Cardiac fibroblast (primary cell): ENCODE measurements at regions not wholly inside any gene's neighbourhood (a gene's known extent, or its start where the extent isn't known, plus 50 kb on each side); places are given as distances from the start of the nearest gene placed in this dataset.
"Not testable (repeated sequence)": the region's sequence is repeated elsewhere in the genome, so short reads cannot be mapped to it uniquely, and the experiment has no call there.

Experiments used
- DNase-seq, 2 donors: peaks; one replicate each; pipeline versions ENCODE4 v3.0.0 to v3.0.0-alpha.2; 2010; ENCODE audit warnings: low read depth in 2 of 2
- H3K4me3 ChIP-seq, 2 donors: replicated peaks in 1 of 2; 1 replicate in 1 of 2; 2 replicates in 1 of 2; pipeline ENCODE4 v1.5.1; 2011; ENCODE audit warnings: low read depth in 2 of 2, low read length in 2 of 2, mild to moderate bottlenecking in 2 of 2, moderate library complexity in 1 of 2
- TF ChIP-seq, protein P1 (sequence below): IDR thresholded peaks from one replicate; pipeline ENCODE4 v1.5.1; 2011; ENCODE audit warnings: low read depth, mild to moderate bottlenecking, low read length, inconsistent platforms

DNA sequence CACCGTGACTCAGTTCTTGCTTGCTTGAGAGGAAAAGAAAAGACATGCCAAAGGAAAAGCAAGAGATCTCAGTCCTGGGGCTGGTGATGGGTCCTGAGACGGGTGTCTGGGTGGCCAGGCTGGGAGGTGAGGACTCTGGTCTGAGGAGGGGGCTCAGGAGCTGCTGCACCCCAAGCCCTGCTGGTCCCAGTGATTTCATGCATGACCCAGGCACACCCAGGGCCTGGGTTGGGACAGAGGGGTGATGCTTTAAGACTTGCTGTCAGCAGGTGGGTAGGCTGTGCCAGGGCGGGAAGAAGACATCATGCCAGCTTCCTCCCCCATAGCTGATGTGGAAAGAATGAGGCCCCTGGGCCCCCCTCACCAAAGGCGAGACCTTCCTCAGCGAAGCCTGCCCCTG, 65.1 kb upstream of the PMEPA1 start:
- H3K4me3 ChIP-seq: no peak overlapping the region
- DNase-seq: no peak
- TF ChIP-seq, protein P1, sequence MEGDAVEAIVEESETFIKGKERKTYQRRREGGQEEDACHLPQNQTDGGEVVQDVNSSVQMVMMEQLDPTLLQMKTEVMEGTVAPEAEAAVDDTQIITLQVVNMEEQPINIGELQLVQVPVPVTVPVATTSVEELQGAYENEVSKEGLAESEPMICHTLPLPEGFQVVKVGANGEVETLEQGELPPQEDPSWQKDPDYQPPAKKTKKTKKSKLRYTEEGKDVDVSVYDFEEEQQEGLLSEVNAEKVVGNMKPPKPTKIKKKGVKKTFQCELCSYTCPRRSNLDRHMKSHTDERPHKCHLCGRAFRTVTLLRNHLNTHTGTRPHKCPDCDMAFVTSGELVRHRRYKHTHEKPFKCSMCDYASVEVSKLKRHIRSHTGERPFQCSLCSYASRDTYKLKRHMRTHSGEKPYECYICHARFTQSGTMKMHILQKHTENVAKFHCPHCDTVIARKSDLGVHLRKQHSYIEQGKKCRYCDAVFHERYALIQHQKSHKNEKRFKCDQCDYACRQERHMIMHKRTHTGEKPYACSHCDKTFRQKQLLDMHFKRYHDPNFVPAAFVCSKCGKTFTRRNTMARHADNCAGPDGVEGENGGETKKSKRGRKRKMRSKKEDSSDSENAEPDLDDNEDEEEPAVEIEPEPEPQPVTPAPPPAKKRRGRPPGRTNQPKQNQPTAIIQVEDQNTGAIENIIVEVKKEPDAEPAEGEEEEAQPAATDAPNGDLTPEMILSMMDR: no peak

DNA sequence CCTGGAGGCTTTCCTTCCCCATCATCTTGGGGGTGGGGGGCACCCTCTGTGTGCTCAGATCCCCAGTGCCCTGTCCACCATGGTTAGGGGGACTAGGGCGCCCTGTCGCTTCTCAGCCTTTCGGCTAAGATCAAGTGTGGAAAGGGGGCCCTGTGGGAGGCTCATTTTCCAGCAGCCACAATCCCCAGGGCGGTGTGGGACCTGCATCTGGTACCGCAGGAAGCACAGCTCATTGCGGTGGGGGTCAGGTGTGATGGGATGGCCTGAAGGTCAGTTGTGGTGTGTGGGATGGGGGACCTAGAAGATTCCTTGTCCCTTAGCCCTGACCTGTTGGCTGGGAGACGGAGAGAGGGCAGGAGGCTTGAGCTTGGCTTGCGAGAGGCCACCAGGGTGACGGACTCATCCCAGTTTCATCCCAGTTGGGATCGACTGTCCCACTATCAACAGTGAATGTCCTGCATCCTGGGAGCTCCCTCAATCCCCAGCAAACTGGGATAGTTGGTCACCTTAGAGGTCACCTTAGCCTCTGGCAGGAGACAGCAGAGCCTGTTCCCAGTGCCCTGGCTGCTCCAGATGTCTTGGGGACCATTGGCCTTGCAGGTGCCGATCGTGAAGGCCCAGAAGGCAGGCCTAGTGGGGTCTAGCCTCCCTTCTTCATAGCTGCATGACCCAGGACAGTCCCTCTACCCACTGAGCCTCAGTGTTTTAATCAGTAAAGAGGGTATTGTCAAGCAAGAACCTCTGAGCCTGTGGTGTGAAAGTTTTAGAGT, 64.5 kb upstream of the PMEPA1 start:
- DNase-seq: no peak
- H3K4me3 ChIP-seq: no peak overlapping the region
- TF ChIP-seq, protein P1: no peak

DNA sequence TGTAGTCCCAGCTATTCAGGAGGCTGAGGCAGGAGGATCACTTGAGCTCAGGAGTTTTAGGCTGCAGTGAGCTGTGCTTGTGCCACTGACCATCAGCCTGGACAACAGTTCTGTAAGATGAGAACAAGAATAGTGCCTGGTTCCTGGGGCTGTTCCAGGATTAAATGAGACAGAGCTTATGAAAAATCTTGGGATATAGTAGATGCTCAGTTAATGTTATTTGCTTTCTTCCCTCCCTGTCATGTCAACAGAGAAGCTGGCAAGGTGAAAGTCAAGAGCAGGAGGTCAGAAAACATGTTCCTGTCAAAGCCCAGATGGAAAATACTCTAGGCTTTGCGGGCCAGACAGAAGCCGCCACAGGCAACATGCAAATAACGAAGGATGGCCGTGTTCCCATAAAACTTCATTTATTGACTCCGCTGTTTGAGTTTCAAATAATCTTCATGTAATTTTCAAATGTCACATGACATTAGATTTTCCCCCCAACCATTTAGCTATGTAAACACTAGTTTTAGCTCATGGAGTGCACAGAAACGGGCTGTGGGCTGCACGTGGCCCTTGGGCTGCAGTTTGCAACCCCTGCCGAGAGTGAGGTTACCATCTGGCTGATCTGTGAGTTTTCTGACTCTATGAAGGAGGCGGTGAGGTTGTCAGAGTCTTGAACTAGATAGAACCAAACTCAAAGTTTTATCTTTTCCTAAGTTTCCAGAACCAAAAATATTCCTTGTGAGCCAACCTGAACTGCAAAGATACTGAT, 63.4 kb upstream of the PMEPA1 start:
- no peak overlapping the region for H3K4me3 ChIP-seq
- no peak for DNase-seq
- TF ChIP-seq, protein P1: no peak

DNA sequence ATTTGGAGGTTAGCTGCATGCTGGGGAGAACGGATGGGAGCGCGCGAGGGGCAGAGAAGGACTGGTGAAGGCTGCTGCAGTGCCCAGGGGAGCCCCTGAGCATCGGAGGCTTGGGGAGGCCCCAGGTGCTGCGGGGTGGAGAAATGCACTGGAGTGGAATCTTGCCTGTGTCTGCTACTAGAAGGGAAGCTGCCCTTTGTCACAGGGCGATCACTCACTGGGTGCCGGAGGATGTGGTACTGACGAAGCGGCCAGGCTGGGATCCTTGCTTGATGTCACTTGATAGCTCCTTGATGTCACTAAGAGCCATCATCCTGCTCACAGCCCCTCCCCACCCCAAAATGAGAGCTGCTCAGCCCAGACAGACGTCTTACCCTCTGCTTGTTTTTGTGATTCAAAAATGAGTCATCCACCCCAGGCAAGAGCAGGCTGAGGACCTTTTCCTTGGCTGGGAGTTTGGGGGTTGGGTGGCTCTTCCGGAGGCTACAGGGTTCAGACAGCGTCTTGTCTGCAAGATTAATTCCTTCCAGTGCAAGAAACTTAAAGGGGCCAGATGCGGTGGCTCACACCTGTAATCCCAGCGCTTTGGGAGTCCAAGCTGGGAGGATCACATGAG, 62.6 kb upstream of the PMEPA1 start:
- TF ChIP-seq, protein P1: no peak
- peak; percentile 41 to 73 for DNase-seq
- no peak overlapping the region for H3K4me3 ChIP-seq

DNA sequence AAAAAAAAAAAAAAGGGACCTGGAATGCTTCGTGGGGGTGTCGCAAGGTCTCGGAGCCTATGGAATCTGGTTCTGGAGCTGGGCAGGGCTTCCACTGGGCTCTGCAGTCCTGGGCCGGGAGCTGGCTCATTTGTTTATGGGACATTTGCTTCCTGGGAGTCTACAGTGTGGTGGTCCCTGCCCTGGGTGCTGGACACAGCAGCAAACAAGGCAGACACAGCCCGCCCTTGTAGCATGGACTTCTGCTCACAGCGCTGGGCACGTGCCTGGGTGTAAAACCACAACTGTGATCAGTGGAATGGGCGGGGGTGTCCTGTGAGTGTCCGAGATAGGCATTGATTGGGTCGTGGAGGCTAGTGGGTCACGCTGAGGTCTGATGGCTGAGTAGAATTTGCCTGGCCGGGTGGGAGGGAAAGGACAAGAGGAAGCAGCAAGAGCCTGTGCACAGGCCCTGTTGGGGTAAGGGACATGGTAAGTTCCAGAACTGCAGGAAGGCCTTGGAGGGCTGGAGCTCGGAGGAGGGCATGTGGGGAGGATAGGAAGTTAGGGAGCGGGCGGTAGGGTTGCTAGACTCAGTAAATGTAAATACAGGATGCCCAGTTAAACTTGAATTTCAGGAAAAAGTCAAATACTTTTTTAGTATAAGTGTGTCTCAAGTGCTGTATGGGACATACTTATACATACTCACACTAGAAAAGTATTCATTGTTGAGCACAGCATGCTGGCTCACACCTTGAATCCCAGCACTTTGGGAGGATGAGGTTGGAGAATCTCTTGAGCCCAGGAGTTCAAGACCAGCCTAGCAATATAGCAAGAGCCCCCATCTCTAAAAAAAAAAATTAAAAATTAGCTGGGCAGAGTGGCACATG, 61.3 kb upstream of the PMEPA1 start:
- TF ChIP-seq, protein P1: no peak
- H3K4me3 ChIP-seq: no peak overlapping the region
- DNase-seq: no peak

DNA sequence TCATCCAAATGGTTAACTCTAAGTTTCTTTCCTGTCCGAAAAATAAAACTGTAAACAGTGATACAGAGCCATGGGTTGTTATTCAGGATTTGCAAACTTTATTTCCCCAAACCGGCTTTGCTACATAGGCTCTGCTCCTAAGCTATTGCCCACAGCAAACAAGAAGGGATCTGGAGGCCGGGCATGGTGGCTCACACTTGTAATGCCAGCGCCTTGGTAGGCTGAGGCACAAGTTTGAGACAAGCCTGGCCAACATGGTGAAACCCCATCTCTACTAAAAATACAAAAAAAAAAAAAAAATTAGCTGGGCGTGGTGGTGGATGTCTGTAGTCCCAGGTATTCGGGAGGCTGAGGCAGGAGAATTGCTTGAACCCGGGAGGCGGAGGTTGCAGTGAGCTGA, 60.6 kb upstream of the PMEPA1 start:
- H3K4me3 ChIP-seq, DNase-seq: not testable (repeated sequence)

DNA sequence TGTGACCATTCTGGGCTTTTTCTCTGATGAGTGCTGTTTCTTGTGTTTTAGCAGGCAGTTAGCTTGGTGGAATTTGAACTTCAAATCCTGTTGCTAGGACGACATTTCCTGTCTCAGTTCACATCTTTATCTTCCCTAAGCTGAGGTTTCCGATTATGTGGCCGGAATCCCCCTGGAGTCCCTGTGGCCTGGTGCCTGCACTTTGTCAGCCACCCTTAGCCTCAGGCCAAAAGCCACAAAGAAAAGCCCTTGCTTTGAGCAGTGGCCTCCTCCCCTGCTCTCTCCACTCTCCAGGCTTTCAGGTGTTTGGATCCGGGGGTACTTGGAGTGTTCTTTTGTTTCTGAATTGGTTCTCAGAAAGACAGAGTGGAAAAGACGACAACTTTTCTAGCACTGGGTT, 59.9 kb upstream of the PMEPA1 start:
- peak in 1 of 2 donors; percentile 24 for DNase-seq
- H3K4me3 ChIP-seq: no peak overlapping the region
- TF ChIP-seq, protein P1: no peak
